HG03575 (cell line): ENCODE measurements at regions not wholly inside any gene's neighbourhood (a gene's known extent, or its start where the extent isn't known, plus 50 kb on each side); places are given as distances from the start of the nearest gene placed in this dataset.

Source experiments
- ATAC-seq: cut with Tn5 transposase; IDR thresholded peaks from one replicate; pipeline ENCODE4 v1.9.1; 2021; ENCODE audit not compliant: unreplicated experiment, insufficient number of reproducible peaks, low FRiP score; ENCODE audit errors: extremely low read depth

DNA sequence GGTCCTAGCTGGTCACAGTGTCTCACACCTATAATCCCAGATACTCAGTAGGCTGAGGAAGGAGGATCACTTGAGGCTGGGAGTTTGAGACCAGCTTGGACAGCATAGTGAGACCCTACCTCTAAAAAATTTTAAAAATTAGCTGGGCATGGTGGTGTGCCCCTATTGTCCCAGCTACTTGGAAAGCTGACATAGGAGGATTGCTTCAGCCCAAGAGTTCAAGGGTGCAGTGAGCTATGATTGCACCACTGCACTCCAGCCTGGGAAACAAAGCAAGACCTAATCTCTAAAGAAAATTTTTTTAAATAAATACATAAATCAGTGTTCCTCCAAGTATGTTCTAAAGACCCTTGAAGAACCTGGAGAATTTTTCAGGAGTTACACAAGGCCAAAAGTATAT lies 50.6 kb upstream of the GNAO1 start:
- no peak for ATAC-seq

- no peak for ATAC-seq
Measured at GRCh38 chr16:56137269-56137668, 54.0 kb upstream of the GNAO1 start.

DNA sequence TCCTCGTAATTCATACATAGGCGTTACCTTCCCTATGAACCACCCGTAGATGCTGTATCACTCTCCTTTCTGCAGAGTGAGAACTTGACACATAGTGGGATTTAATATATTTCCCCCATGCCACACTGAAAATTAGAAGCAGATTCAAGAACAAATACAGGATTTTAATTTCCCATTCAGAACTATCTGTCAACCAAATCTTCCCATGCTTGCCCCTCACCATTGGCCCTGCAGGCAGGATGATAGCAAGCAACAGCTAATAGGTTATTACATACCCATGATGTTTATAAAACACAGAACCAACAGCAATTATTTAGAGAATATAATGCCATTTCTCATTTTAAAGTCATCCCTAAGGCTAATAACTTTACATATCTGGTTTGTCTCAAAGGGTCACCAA lies 55.0 kb upstream of the GNAO1 start:
- ATAC-seq = no peak

- ATAC-seq = no peak
Measured at GRCh38 chr16:56134790-56135189, 56.5 kb upstream of the GNAO1 start.

DNA sequence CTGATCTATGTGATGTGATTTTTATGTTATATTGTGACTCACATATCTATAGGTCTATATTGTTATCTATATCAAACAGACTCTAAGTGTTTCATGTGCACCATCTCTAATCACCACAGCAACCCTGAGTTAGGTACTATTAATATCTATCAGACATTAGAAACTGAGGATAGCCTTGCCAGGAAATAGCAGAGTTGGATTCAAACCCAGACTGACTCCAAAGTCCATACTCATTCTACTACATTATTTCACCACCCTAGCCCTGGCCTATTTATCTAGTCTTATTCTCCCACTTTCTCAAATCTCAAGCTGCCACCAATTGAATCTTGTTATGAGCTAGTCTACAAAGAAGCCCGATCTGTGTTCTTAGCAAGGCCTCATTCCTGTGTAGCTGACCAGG lies 65.4 kb upstream of the GNAO1 start:
- ATAC-seq = no peak

DNA sequence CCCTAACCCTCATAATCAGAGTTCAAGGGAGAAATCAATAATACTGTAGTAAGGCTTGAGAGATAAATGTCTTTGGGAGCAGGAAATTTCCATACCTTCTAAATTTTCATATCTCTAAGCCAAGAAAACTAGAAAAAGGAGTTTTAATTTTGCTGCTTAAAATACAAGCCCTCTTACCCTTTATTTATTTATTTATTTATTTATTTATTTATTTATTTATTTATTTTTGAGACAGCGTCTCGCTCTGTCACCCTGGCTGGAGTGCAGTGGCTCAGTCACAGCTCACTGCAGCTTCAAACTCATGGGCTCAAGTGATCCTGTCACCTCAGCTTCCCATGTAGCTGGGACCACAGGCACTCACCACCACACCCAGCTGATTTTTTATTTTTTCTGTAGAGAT lies 69.0 kb upstream of the GNAO1 start:
- ATAC-seq = no peak

- no peak for ATAC-seq
Measured at GRCh38 chr16:56121156-56121500, 70.2 kb upstream of the GNAO1 start.

DNA sequence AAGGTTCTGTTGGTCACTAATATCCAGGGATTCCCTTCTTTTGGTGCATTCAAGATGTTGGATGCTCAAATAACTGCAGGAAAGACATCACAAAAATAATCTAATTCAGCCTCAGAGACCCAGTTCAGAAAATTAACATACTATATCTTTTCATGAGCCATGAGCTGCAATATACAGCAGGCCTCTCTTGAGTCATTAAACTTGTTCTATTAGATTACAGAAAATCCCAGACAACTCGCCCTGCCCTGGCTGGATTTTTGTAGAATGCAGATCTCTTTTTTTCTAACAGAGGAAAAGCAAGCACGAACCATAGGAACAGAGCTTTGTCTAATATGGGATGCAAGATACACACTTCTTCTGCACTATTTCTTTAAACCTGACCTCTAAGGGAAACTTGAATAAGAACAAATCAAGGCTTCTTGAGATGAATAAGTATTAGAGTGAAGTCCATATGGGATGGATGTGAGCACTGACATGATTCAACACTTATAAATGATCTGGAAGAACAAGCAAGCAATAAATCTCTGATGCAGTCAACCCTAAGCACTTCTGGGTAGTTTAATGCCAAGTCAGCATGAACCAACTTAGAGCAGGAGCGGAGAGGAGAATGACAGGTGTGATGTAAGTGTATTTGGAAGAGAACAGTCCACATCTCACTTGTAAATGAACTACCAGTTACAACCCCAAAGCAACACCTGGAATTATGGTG lies 70.7 kb upstream of the GNAO1 start:
- ATAC-seq = no peak

- no peak for ATAC-seq
Measured at GRCh38 chr16:56119133-56119532, 72.2 kb upstream of the GNAO1 start.

- no peak for ATAC-seq
Measured at GRCh38 chr16:56116577-56116964, 74.7 kb upstream of the GNAO1 start.

DNA sequence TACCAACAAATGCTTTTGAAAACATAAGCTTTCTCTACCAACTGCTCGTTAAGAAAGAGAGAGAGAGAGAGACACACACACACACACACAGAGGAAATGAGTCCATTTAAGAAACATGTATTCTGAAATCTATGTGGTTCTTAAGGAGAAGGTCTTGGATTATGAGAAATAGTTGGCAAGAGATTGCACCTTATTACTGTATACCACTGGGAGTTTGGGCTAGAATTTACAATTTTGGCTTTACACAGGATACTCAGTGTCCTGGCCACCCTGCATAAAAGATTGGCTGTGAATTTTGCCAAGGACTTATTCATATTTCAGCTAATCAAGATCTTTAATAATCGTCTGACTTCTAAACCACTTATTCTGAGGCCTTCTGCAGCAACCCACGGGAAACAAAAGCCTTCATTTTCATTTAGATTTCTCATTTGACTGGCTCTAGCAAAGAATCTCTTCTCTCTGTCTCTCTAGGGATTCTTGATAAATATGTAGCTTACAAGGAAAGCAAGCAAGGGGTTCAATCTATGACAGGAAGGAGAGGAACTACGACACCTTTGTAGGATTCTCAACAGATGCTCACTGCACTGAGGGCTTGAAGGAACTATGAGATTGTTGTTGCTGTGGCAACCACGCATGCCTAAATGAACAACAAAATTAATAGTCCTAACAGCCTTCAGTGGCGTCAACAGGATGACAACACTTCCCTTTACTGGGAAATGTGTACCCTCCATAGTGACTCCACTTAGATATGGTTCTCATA lies 75.3 kb upstream of the GNAO1 start:
- ATAC-seq = no peak

GRCh38 chr16:56113223-56113622 lies 78.1 kb upstream of the GNAO1 start:
- no peak for ATAC-seq

- ATAC-seq = no peak
Measured at GRCh38 chr16:56111100-56111499, 80.2 kb upstream of the GNAO1 start.

GRCh38 chr16:56109994-56110393 lies 81.3 kb upstream of the GNAO1 start:
- no peak for ATAC-seq

DNA sequence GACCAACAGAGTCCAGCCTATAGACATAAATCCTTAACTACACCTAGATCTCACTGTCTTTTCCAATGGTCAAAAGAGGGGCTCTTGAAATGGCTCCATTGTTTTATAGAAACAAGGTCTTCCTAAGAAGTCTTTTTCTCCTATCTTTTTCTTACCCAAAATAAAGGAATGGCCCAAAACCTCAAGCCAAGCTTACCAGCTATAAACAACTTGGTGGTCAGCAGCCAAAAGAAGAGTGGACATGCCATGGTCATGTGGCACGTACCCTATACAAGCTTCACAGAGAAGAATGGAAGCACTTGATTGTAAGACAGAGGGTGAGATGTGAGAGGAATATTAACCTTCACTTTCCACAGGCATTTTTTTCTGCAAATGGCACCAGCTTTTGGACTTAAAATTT lies 82.1 kb upstream of the GNAO1 start:
- no peak for ATAC-seq

DNA sequence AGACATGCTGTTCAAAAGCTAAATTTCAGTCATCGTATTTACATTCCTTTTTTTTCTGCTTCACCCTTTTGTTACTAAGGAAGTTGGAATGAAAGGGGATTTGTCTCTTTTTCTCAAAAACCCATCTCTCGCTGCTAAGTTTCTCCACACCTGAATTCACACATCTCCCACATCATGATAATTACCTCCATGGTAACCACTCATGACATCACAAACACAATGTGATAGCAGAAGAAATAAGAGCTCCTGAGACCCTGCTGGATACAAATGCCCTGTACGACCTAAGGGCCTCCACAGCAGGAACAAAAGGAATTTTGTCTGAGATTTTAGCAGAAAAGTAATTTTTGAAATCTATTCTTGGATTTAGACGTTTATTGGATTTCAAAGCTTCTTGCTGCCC lies 82.6 kb upstream of the GNAO1 start:
- ATAC-seq = no peak

DNA sequence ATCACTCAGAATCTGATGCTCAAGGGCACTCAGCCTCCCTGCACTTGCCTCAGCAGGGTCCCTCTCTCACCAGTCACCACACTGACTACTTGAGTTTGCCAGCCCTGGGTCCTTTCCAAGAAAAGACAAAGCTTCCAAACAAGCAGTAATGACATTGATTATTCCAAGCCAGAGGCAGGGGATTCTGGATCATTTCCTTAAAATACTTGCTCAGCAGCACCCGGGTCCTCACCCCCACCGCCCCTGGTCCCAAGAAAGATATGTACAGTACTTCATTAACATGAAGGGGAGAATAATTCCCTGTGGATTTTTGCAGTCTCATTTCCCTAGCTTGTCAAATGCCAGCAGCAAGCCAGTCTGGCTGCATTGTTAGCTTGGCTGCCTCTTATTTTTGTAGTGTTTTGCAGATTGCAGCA lies 83.2 kb upstream of the GNAO1 start:
- ATAC-seq = no peak

GRCh38 chr16:56106527-56106926 lies 84.8 kb upstream of the GNAO1 start:
- ATAC-seq = no peak

GRCh38 chr16:56102906-56103305 lies 88.4 kb upstream of the GNAO1 start:
- ATAC-seq = no peak

DNA sequence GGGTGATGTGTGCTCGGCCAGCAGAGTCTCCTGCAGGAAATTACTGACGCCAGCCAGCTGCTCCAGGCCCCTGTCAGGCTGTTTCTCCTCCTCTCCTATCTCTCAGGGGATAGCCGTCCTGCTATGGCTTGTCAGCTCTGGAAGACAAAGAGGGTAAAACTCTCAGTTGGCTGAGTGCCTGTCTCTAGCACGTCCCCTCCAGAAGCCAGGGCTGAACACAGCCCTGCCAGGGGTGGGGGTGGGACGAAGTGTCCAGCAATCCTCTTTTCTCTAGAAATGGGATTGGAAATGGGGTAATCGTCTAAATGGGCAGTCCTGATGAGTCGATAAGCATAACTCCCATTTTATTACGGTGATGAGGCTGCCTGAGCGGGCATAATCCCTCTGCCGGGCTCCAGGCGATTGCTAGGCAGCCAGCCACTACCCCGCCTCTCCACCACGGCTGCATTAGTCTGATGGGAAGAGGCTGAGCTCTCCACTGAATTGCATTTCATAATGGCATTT lies 89.1 kb upstream of the GNAO1 start:
- ATAC-seq = no peak

DNA sequence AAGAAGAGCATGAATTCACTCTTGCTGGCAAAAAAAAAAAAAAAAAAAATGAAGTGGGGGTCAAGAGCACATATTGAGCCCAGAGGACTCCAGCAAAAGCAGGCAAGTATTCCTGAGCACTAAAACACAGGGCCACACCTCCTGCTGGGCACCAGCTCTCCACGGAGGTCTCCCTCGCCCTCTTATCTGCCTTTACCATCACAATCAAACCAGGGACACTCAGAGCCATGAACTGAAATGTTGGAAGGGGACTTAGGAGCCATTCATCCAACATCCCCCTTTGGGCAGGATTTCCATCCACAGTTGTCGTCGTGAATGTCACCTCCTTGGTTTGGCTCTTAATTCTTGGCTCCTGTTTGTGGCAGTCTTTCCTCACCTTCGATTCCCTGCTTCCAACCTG lies 89.8 kb upstream of the GNAO1 start:
- no peak for ATAC-seq
